SK-N-SH treated with all-trans-retinoic acid at 6 μM for 48 hours (cell line): ENCODE measurements at regions not wholly inside any gene's neighbourhood (a gene's known extent, or its start where the extent isn't known, plus 50 kb on each side); places are given as distances from the start of the nearest gene placed in this dataset.
"Not testable (repeated sequence)": the region's sequence is repeated elsewhere in the genome, so short reads cannot be mapped to it uniquely, and the experiment has no call there.

Experiments
- ATAC-seq: fragments of 200-7000 bp; cut with Tn5 transposase; 3 replicates; pipeline ENCODE4 v1.9.1; 2020; ENCODE audit warnings: mild to moderate bottlenecking, moderate library complexity
- ESRRG ChIP-seq: fragments of 250-450 bp; sonication (Bioruptor Pico); IDR thresholded peaks from 2 replicates; pipeline ENCODE4 v1.6.1; 2021; ENCODE audit warnings: mild to moderate bottlenecking
- GLIS3 ChIP-seq: fragments of 250-450 bp; sonication (Bioruptor Pico); IDR thresholded peaks from 2 replicates; pipeline ENCODE4 v1.5.0; 2020; ENCODE audit warnings: mild to moderate bottlenecking, moderate library complexity
- OSR1 ChIP-seq: fragments of 250-450 bp; sonication (Bioruptor Pico); IDR thresholded peaks from 2 replicates; pipeline ENCODE4 v1.8.0; 2022; ENCODE audit warnings: moderate library complexity, mild to moderate bottlenecking, inconsistent platforms
- PPARA ChIP-seq: fragments of 250-450 bp; sonication (Bioruptor Pico); IDR thresholded peaks from 2 replicates; pipeline ENCODE4 v1.5.0; 2020; ENCODE audit warnings: mild to moderate bottlenecking, borderline replicate concordance
- ZC3H10 ChIP-seq: fragments of 250-450 bp; sonication (Bioruptor Pico); IDR thresholded peaks from 2 replicates; pipeline ENCODE4 v1.5.1; 2021; ENCODE audit warnings: mild to moderate bottlenecking, moderate library complexity
- ZFP3 ChIP-seq: fragments of 250-450 bp; sonication (Bioruptor Pico); IDR thresholded peaks from 2 replicates; pipeline ENCODE4 v1.5.0; 2020; ENCODE audit warnings: mild to moderate bottlenecking, moderate library complexity
- ZFP30 ChIP-seq: fragments of 450-650 bp; formaldehyde crosslinking; IDR thresholded peaks from 2 replicates; pipeline ENCODE4 v1.5.0; 2022; ENCODE audit warnings: mild to moderate bottlenecking, moderate library complexity
- ZNF8 ChIP-seq: fragments of 450-650 bp; formaldehyde crosslinking; IDR thresholded peaks from 2 replicates; pipeline ENCODE4 v1.5.0; 2020; ENCODE audit warnings: mild to moderate bottlenecking, moderate library complexity
- TF ChIP-seq, protein P1 (sequence below): fragments of 250-450 bp; sonication (Bioruptor Pico); IDR thresholded peaks from 2 replicates; pipeline ENCODE4 v1.5.0; 2020; ENCODE audit warnings: mild to moderate bottlenecking, moderate library complexity
- TF ChIP-seq, protein P2 (sequence below): fragments of 250-450 bp; sonication (Bioruptor Pico); IDR thresholded peaks from 2 replicates; pipeline ENCODE4 v1.5.1; 2021; ENCODE audit warnings: mild to moderate bottlenecking, moderate library complexity

GRCh38 chrX:123108513-123109427 lies 75.3 kb upstream of the GRIA3 start:
- TF ChIP-seq GLIS3 (CRISPR knock-in tag), result no peak
- no peak for TF ChIP-seq ZFP3 (CRISPR knock-in tag)
- TF ChIP-seq, protein P1, sequence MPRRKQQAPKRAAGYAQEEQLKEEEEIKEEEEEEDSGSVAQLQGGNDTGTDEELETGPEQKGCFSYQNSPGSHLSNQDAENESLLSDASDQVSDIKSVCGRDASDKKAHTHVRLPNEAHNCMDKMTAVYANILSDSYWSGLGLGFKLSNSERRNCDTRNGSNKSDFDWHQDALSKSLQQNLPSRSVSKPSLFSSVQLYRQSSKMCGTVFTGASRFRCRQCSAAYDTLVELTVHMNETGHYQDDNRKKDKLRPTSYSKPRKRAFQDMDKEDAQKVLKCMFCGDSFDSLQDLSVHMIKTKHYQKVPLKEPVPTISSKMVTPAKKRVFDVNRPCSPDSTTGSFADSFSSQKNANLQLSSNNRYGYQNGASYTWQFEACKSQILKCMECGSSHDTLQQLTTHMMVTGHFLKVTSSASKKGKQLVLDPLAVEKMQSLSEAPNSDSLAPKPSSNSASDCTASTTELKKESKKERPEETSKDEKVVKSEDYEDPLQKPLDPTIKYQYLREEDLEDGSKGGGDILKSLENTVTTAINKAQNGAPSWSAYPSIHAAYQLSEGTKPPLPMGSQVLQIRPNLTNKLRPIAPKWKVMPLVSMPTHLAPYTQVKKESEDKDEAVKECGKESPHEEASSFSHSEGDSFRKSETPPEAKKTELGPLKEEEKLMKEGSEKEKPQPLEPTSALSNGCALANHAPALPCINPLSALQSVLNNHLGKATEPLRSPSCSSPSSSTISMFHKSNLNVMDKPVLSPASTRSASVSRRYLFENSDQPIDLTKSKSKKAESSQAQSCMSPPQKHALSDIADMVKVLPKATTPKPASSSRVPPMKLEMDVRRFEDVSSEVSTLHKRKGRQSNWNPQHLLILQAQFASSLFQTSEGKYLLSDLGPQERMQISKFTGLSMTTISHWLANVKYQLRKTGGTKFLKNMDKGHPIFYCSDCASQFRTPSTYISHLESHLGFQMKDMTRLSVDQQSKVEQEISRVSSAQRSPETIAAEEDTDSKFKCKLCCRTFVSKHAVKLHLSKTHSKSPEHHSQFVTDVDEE (CRISPR knock-in tag), result no peak
- no peak for TF ChIP-seq ZFP30 (CRISPR knock-in tag)
- TF ChIP-seq ZC3H10 (CRISPR knock-in tag), result no peak
- no peak for TF ChIP-seq OSR1 (CRISPR knock-in tag)
- no peak for ATAC-seq

GRCh38 chrX:123121241-123121640 lies 62.8 kb upstream of the GRIA3 start:
- TF ChIP-seq ZNF8 (CRISPR knock-in tag), result no peak
- TF ChIP-seq PPARA (CRISPR knock-in tag), result no peak
- TF ChIP-seq ESRRG (CRISPR knock-in tag), result no peak
- TF ChIP-seq, protein P2, sequence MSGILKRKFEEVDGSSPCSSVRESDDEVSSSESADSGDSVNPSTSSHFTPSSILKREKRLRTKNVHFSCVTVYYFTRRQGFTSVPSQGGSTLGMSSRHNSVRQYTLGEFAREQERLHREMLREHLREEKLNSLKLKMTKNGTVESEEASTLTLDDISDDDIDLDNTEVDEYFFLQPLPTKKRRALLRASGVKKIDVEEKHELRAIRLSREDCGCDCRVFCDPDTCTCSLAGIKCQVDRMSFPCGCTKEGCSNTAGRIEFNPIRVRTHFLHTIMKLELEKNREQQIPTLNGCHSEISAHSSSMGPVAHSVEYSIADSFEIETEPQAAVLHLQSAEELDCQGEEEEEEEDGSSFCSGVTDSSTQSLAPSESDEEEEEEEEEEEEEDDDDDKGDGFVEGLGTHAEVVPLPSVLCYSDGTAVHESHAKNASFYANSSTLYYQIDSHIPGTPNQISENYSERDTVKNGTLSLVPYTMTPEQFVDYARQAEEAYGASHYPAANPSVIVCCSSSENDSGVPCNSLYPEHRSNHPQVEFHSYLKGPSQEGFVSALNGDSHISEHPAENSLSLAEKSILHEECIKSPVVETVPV (CRISPR knock-in tag), result no peak
- no peak for ATAC-seq

- ATAC-seq, result not testable (repeated sequence)
These were observed 54.3 kb upstream of the GRIA3 start for GRCh38 chrX:123129805-123130204.
